ENCODE measurements at regions not wholly inside any gene's neighbourhood (a gene's known extent, or its start where the extent isn't known, plus 50 kb on each side); places are given as distances from the start of the nearest gene placed in this dataset.

DNA sequence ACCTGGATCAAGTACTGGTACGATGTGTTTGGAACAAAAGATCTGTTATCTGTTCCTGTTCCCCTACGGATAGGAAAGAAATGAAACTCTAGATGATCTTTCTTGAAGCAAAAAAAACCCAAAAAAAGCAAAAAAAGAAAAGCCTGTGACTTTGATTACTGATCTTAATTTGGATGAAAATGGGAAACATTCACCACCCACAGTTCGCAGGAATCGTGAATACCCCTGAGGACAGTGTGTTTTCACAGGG, 138.7 kb upstream of the LMNTD1 start:
- Histone ChIP-seq H3K27me3 (ENCODE audit: control insufficient read depth, extremely low read depth, insufficient read depth, low read length) (no peaks in the 10 kb centered on the region), H2AFZ (ENCODE audit: control insufficient read depth, low read length) (no peak overlapping the region), H3K4me1 (ENCODE audit: control insufficient read depth, extremely low read depth, insufficient read depth, low read length) (peaks cover 5% of the 10 kb centered on the region), H3K9me1 (ENCODE audit: control insufficient read depth, extremely low read depth, insufficient read depth, low read length) (no peaks in the 10 kb centered on the region), H3K79me2 (ENCODE audit: control insufficient read depth, insufficient read depth, low read length) (no peaks in the 10 kb centered on the region), H3K9me3 (ENCODE audit: control insufficient read depth, low read depth, low read length) (no peaks in the 10 kb centered on the region), H3K4me3 (ENCODE audit: control insufficient read depth in 2 of 3, extremely low read depth in 1 of 3, insufficient read depth in 2 of 3, low read depth in 1 of 3, low read length in 3 of 3) (no peak overlapping the region), H3K36me3 (ENCODE audit: control insufficient read depth in 2 of 2, extremely low read depth in 1 of 2, insufficient read depth in 2 of 2, low read length in 2 of 2) (no peaks in the 10 kb centered on the region), H3K9ac (ENCODE audit: control insufficient read depth, extremely low read depth, insufficient read depth, low read length) (no peak overlapping the region), H4K20me1 (ENCODE audit: control insufficient read depth, extremely low read depth, insufficient read depth, low read length) (no peaks in the 10 kb centered on the region), H3K4me2 (ENCODE audit: control insufficient read depth, extremely low read depth, insufficient read depth, low read depth, low read length) (no peak overlapping the region), H3K27ac (ENCODE audit: control insufficient read depth, insufficient read depth, low read length) (no peak overlapping the region)
- FAIRE-seq (no peak), DNase-seq (ENCODE audit: low read depth, low spot score) (no peak)
- dilution Hi-C loops (cut with MboI; ENCODE audit: extremely low pct_ligation_motif_present, low sequenced_read_pairs), result no loop called here
- TF ChIP-seq, protein P1, sequence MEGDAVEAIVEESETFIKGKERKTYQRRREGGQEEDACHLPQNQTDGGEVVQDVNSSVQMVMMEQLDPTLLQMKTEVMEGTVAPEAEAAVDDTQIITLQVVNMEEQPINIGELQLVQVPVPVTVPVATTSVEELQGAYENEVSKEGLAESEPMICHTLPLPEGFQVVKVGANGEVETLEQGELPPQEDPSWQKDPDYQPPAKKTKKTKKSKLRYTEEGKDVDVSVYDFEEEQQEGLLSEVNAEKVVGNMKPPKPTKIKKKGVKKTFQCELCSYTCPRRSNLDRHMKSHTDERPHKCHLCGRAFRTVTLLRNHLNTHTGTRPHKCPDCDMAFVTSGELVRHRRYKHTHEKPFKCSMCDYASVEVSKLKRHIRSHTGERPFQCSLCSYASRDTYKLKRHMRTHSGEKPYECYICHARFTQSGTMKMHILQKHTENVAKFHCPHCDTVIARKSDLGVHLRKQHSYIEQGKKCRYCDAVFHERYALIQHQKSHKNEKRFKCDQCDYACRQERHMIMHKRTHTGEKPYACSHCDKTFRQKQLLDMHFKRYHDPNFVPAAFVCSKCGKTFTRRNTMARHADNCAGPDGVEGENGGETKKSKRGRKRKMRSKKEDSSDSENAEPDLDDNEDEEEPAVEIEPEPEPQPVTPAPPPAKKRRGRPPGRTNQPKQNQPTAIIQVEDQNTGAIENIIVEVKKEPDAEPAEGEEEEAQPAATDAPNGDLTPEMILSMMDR (optimal IDR thresholded peaks at IDR 0.05 in 1 of 3, IDR thresholded peaks at IDR 0.05 in 1 of 3, conservative IDR thresholded peaks at IDR 0.05 in 1 of 3; ENCODE audit: extremely low read depth in 1 of 3, insufficient read depth in 2 of 3, low read length in 3 of 3), result no peak
- TF ChIP-seq EZH2 (IDR thresholded peaks at IDR 0.05; ENCODE audit: low read length), result no peak

DNA sequence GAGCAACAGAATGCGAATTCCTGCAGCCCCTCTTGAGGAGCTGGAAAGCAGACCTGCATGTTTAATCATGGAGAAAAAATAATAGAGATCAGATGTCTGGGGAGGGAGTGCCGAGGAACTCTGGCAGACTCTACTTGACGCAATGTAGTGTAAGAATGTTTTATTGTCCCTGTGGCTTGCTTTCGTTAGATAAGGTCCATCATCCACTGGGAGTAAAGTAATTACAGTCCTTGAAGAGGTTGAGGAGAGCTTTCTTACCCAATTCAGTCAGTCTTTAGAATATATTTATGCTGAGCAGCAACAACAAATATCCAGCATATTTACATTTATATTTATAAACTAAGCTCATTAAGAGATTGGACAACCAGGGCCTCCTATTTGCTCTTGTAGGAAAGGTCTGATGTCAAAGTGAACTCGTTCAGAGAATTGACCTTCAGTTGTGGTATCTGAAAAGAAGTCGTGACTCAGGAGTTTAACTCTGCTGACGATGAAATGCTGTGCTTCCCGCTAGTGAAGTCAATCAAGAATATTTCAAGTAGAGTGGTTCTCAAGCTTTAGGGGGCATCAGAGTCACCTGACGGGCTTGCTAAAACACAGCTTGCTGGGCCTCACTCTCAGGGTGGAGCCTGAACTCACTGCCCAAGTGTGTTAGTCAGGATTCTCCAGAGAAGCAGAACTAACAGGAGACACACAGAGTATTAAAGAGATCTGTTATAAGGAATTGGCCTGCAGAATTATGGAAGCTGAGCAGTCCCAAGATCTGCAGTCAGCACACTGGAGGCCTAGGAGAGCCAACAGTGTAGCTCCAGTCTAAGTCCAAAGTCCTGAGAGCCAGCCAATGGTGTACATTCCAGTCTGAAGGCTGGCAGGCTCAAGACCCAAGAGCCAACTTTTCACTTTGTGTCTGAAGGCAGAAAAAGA, 139.3 kb upstream of the LMNTD1 start:
- no peak overlapping the region for H2AFZ ChIP-seq (ENCODE audit: control insufficient read depth, low read length)
- H3K27me3 ChIP-seq (ENCODE audit: control insufficient read depth, extremely low read depth, insufficient read depth, low read length), result no peaks in the 10 kb centered on the region
- H3K9ac ChIP-seq (ENCODE audit: control insufficient read depth, extremely low read depth, insufficient read depth, low read length), result no peak overlapping the region
- no peaks in the 10 kb centered on the region for H3K79me2 ChIP-seq (ENCODE audit: control insufficient read depth, insufficient read depth, low read length)
- H3K9me1 ChIP-seq (ENCODE audit: control insufficient read depth, extremely low read depth, insufficient read depth, low read length), result no peaks in the 10 kb centered on the region
- DNase-seq (ENCODE audit: low read depth, low spot score) (no peak), FAIRE-seq (no peak)
- peaks cover 5% of the 10 kb centered on the region for H3K4me1 ChIP-seq (ENCODE audit: control insufficient read depth, extremely low read depth, insufficient read depth, low read length)
- H3K9me3 ChIP-seq (ENCODE audit: control insufficient read depth, low read depth, low read length), result no peaks in the 10 kb centered on the region
- TF ChIP-seq, protein P1 (optimal IDR thresholded peaks at IDR 0.05 in 1 of 3, IDR thresholded peaks at IDR 0.05 in 1 of 3, conservative IDR thresholded peaks at IDR 0.05 in 1 of 3; ENCODE audit: extremely low read depth in 1 of 3, insufficient read depth in 2 of 3, low read length in 3 of 3), result no peak
- no peak for TF ChIP-seq EZH2 (IDR thresholded peaks at IDR 0.05; ENCODE audit: low read length)
- H4K20me1 ChIP-seq (ENCODE audit: control insufficient read depth, extremely low read depth, insufficient read depth, low read length), result no peaks in the 10 kb centered on the region
- H3K36me3 ChIP-seq (ENCODE audit: control insufficient read depth in 2 of 2, extremely low read depth in 1 of 2, insufficient read depth in 2 of 2, low read length in 2 of 2), result no peaks in the 10 kb centered on the region
- H3K27ac ChIP-seq (ENCODE audit: control insufficient read depth, insufficient read depth, low read length), result no peak overlapping the region
- dilution Hi-C loops (cut with MboI; ENCODE audit: extremely low pct_ligation_motif_present, low sequenced_read_pairs), result no loop called here
- H3K4me3 ChIP-seq (ENCODE audit: control insufficient read depth in 2 of 3, extremely low read depth in 1 of 3, insufficient read depth in 2 of 3, low read depth in 1 of 3, low read length in 3 of 3), result no peak overlapping the region
- no peak overlapping the region for H3K4me2 ChIP-seq (ENCODE audit: control insufficient read depth, extremely low read depth, insufficient read depth, low read depth, low read length)
